Adrenal gland (tissue), 5 donors: ENCODE measurements at regions not wholly inside any gene's neighbourhood (a gene's known extent, or its start where the extent isn't known, plus 50 kb on each side); places are given as distances from the start of the nearest gene placed in this dataset.

Experiments
- POLR2A ChIP-seq, 2 donors: fragments of 450-650 bp; IDR thresholded peaks; one replicate each; pipeline ENCODE4 v1.6.1; 2017; ENCODE audit warnings: antibody characterized with exemption in 2 of 2, mild to moderate bottlenecking in 2 of 2, moderate library complexity in 1 of 2
- TF ChIP-seq, protein P1 (sequence below), 6 experiments: fragments of 450-650 bp in 4 of 6; fragments of 200-600 bp in 2 of 6; sonication (generic) in 1 of 6; IDR thresholded peaks; 1 replicate in 5 of 6; 2 replicates in 1 of 6; pipeline versions ENCODE4 v1.5.1 to v1.8.0; 2016 to 2021; ENCODE audit warnings: antibody characterized with exemption in 6 of 6, mild to moderate bottlenecking in 2 of 6, moderate library complexity in 1 of 6
- donor health status: DM: no; HTN: no; CAD: no.

DNA sequence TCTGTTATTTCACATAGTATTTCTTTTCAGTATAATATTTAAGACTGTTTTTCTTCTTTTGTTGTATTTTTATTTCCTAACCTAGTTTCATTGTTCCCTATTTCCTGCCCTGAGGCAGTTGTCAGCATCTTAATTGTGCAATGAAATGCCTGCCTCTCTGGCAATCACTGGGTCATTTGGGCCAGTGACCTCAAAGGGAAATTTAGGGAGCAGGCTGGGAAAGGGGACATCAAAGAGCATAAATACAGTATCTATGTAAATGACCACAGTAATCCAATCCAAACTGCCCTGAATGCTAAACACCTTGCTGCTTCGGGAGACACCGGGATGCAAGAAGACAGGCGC, 147.8 kb downstream of the TLR5 start:
- TF ChIP-seq, protein P1, sequence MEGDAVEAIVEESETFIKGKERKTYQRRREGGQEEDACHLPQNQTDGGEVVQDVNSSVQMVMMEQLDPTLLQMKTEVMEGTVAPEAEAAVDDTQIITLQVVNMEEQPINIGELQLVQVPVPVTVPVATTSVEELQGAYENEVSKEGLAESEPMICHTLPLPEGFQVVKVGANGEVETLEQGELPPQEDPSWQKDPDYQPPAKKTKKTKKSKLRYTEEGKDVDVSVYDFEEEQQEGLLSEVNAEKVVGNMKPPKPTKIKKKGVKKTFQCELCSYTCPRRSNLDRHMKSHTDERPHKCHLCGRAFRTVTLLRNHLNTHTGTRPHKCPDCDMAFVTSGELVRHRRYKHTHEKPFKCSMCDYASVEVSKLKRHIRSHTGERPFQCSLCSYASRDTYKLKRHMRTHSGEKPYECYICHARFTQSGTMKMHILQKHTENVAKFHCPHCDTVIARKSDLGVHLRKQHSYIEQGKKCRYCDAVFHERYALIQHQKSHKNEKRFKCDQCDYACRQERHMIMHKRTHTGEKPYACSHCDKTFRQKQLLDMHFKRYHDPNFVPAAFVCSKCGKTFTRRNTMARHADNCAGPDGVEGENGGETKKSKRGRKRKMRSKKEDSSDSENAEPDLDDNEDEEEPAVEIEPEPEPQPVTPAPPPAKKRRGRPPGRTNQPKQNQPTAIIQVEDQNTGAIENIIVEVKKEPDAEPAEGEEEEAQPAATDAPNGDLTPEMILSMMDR (IDR thresholded peaks at IDR 0.05), result no peak
- no peak for TF ChIP-seq POLR2A (IDR thresholded peaks at IDR 0.05)
